K562 (cell line): ENCODE measurements at regions not wholly inside any gene's neighbourhood (a gene's known extent, or its start where the extent isn't known, plus 50 kb on each side); places are given as distances from the start of the nearest gene placed in this dataset.

Source experiments
- RERE ChIP-seq: sonication (generic); formaldehyde crosslinking; IDR thresholded peaks from 2 replicates; pipeline ENCODE4 v1.8.0; 2023; ENCODE audit warnings: missing genetic modification reagents, mild to moderate bottlenecking, borderline replicate concordance
- REST ChIP-seq, 2 experiments: fragments of 450-650 bp; formaldehyde crosslinking in 1 of 2; IDR thresholded peaks; 2 replicates each; pipeline versions ENCODE4 v1.4.0 to v1.6.1; 2014 to 2020; ENCODE audit warnings: mild to moderate bottlenecking in 2 of 2, borderline replicate concordance in 1 of 2, low read depth in 1 of 2
- ZNF318 ChIP-seq, 2 experiments: fragments of 450-650 bp; IDR thresholded peaks; 2 replicates each; pipeline ENCODE4 v1.6.1; 2016; ENCODE audit warnings: mild to moderate bottlenecking in 2 of 2, borderline replicate concordance in 1 of 2, low read depth in 1 of 2, moderate library complexity in 1 of 2

- TF ChIP-seq ZNF318 (IDR thresholded peaks at IDR 0.05; ENCODE audit: borderline replicate concordance in 1 of 2, low read depth in 1 of 2) (no peak), RERE (CRISPR knock-in tag) (no peak), REST (IDR thresholded peaks at IDR 0.05; ENCODE audit: borderline replicate concordance) (peak; percentile 53; the same call in 1 of the 2 replicates), REST (CRISPR knock-in tag; IDR thresholded peaks at IDR 0.05; ENCODE audit: low read depth) (no peak)
These were observed 53.7 kb upstream of the LRRC30 start (continued) for GRCh38 chr18:7177116-7177744.
